ENCODE measurements at regions not wholly inside any gene's neighbourhood (a gene's known extent, or its start where the extent isn't known, plus 50 kb on each side); places are given as distances from the start of the nearest gene placed in this dataset.
"Not testable (repeated sequence)": the region's sequence is repeated elsewhere in the genome, so short reads cannot be mapped to it uniquely, and the experiment has no call there.

DNA sequence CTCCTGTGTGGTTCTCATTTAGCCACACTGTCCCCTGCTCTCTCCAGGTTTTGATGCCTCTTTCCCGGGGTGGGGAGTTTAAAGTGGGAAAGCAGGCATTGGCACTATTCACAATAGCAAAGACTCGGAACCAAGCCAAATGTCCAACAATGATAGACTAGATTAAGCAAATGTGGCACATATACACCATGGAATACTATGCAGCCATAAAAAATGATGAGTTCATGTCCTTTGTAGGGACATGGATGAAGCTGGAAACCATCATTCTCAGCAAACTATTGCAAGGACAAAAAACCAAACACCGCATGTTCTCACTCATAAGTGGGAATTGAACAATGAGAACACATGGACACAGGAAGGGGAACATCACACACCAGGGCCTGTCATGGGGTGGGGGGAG is 117.6 kb upstream of the PITX1 start:
- WGBS: 93% methylated on average over 2 of the region's 3 CpGs
- DNase-seq (ENCODE audit: low spot score); H3K4me1 ChIP-seq (ENCODE audit: control insufficient read depth in 4 of 4, insufficient read depth in 4 of 4, low read length in 3 of 4); H3K9me3 ChIP-seq (ENCODE audit: control insufficient read depth in 4 of 4, low read length in 3 of 4); H3K27me3 ChIP-seq (ENCODE audit: control insufficient read depth in 4 of 4, insufficient read depth in 4 of 4, low read length in 3 of 4); H3K4me3 ChIP-seq (ENCODE audit: low read depth in 1 of 3, low read length in 3 of 3); H3K36me3 ChIP-seq (ENCODE audit: control insufficient read depth in 4 of 4, insufficient read depth in 3 of 4, low read depth in 1 of 4, low read length in 3 of 4); H3K27ac ChIP-seq (ENCODE audit: low read depth in 1 of 2, low read length in 2 of 2); H3K9ac ChIP-seq (ENCODE audit: low read depth in 1 of 2, low read length in 2 of 2): not testable (repeated sequence)

DNA sequence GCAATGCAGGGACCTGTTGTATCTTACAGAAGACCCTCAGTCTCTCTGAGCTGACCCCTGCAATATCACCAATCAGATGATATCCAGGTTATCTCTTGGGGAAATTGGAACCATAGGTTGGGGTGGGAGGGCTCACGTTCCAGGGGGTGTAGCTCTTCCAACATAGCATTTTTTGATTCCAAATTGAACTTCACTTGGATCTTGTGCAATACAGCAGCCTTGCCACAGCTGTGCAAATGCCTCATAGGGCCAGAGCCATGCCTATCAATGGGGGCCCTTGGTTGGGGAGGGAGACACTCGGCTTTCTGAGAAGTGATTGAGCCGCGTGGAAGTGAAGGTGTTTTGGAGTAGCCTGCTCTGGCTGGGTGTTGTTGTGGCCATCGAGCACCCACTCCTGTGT is 117.2 kb upstream of the PITX1 start:
- Histone ChIP-seq H3K36me3 (ENCODE audit: control insufficient read depth in 4 of 4, insufficient read depth in 3 of 4, low read depth in 1 of 4, low read length in 3 of 4) (no peaks in the 10 kb centered on the region), H3K27me3 (ENCODE audit: control insufficient read depth in 4 of 4, insufficient read depth in 4 of 4, low read length in 3 of 4) (no peaks in the 10 kb centered on the region), H3K9ac (ENCODE audit: low read depth in 1 of 2, low read length in 2 of 2) (no peak overlapping the region), H3K4me3 (ENCODE audit: low read depth in 1 of 3, low read length in 3 of 3) (no peak overlapping the region), H3K9me3 (ENCODE audit: control insufficient read depth in 4 of 4, low read length in 3 of 4) (no peaks in the 10 kb centered on the region), H3K27ac (ENCODE audit: low read depth in 1 of 2, low read length in 2 of 2) (no peak overlapping the region), H3K4me1 (ENCODE audit: control insufficient read depth in 4 of 4, insufficient read depth in 4 of 4, low read length in 3 of 4) (no peaks in the 10 kb centered on the region)
- DNase-seq (ENCODE audit: low spot score): no peak
- WGBS: 94% methylated on average over 5 of the region's 5 CpGs
- TF ChIP-seq GABPA (IDR thresholded peaks at IDR 0.05 in 1 of 2, conservative IDR thresholded peaks at IDR 0.05 in 1 of 2) (no peak), SP1 (IDR thresholded peaks at IDR 0.05) (no peak), RXRA (IDR thresholded peaks at IDR 0.05) (no peak), EGR1 (IDR thresholded peaks at IDR 0.05; ENCODE audit: low read depth in 2 of 2) (no peak), HNF4G (IDR thresholded peaks at IDR 0.05) (no peak), JUND (IDR thresholded peaks at IDR 0.05) (no peak), TAF1 (conservative IDR thresholded peaks at IDR 0.05) (no peak)
- TF ChIP-seq, protein P1, sequence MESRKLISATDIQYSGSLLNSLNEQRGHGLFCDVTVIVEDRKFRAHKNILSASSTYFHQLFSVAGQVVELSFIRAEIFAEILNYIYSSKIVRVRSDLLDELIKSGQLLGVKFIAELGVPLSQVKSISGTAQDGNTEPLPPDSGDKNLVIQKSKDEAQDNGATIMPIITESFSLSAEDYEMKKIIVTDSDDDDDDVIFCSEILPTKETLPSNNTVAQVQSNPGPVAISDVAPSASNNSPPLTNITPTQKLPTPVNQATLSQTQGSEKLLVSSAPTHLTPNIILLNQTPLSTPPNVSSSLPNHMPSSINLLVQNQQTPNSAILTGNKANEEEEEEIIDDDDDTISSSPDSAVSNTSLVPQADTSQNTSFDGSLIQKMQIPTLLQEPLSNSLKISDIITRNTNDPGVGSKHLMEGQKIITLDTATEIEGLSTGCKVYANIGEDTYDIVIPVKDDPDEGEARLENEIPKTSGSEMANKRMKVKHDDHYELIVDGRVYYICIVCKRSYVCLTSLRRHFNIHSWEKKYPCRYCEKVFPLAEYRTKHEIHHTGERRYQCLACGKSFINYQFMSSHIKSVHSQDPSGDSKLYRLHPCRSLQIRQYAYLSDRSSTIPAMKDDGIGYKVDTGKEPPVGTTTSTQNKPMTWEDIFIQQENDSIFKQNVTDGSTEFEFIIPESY (IDR thresholded peaks at IDR 0.05): no peak

- Histone ChIP-seq H3K4me1 (ENCODE audit: control insufficient read depth in 4 of 4, insufficient read depth in 4 of 4, low read length in 3 of 4) (no peaks in the 10 kb centered on the region), H3K4me3 (ENCODE audit: low read depth in 1 of 3, low read length in 3 of 3) (no peak overlapping the region), H3K27me3 (ENCODE audit: control insufficient read depth in 4 of 4, insufficient read depth in 4 of 4, low read length in 3 of 4) (no peaks in the 10 kb centered on the region), H3K9ac (ENCODE audit: low read depth in 1 of 2, low read length in 2 of 2) (no peak overlapping the region), H3K27ac (ENCODE audit: low read depth in 1 of 2, low read length in 2 of 2) (no peak overlapping the region), H3K36me3 (ENCODE audit: control insufficient read depth in 4 of 4, insufficient read depth in 3 of 4, low read depth in 1 of 4, low read length in 3 of 4) (no peaks in the 10 kb centered on the region), H3K9me3 (ENCODE audit: control insufficient read depth in 4 of 4, low read length in 3 of 4) (no peaks in the 10 kb centered on the region)
- WGBS: 93% methylated on average over 4 of the region's 4 CpGs
- DNase-seq (ENCODE audit: low spot score): no peak
- TF ChIP-seq MAX (IDR thresholded peaks at IDR 0.05) (no peak), GABPA (IDR thresholded peaks at IDR 0.05 in 1 of 2, conservative IDR thresholded peaks at IDR 0.05 in 1 of 2) (no peak), REST (IDR thresholded peaks at IDR 0.05) (no peak), TAF1 (conservative IDR thresholded peaks at IDR 0.05) (no peak), JUND (IDR thresholded peaks at IDR 0.05) (no peak), CTCF (IDR thresholded peaks at IDR 0.05; ENCODE audit: low read depth, low read length, missing input control) (no peak), YY1 (IDR thresholded peaks at IDR 0.05) (no peak), SP1 (IDR thresholded peaks at IDR 0.05) (no peak), FOXA2 (IDR thresholded peaks at IDR 0.05) (no peak), HNF4G (IDR thresholded peaks at IDR 0.05) (no peak), RAD21 (IDR thresholded peaks at IDR 0.05) (no peak), ATF3 (IDR thresholded peaks at IDR 0.05) (no peak), RXRA (IDR thresholded peaks at IDR 0.05) (no peak)
Observed at GRCh38 chr5:135150767-135151166, 116.7 kb upstream of the PITX1 start.

Data from liver (tissue), 8 donors.